ENCODE measurements at regions not wholly inside any gene's neighbourhood (a gene's known extent, or its start where the extent isn't known, plus 50 kb on each side); places are given as distances from the start of the nearest gene placed in this dataset.
A peak's percentile ranks its signal among the peaks of the same experiment; 100 is the strongest.
"Not testable (repeated sequence)": the region's sequence is repeated elsewhere in the genome, so short reads cannot be mapped to it uniquely, and the experiment has no call there.

DNA sequence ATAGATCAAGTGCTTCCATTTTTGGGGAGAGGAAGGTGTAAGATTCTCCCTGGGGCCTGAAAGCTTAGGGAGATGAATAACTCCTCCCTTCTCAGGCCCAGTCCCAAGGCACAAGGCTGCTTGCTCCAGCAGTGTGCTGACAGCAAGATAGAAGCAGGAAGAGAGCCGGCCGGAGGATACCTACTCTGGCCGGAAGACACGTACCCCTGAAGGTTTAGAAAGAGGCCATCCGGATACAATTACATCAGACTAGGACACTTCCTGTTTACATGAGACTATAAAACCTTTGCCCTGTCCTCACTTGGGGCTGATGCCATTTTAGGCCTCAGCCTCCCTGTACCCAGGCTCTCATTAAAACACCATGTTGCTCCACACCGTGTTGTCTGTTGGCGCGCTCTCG is 329.9 kb downstream of the SV2B start:
- Mint-ChIP-seq H3K4me3 (no peak overlapping the region), H3K36me3 (ENCODE audit: low read depth) (no peaks in the 10 kb centered on the region), H3K4me1 (ENCODE audit: low read depth) (no peaks in the 10 kb centered on the region), H3K9me3 (no peaks in the 10 kb centered on the region), H3K27me3 (peaks cover 3% of the 10 kb centered on the region), H3K27ac (no peak overlapping the region)
- intact Hi-C loops (cut with micrococcal nuclease) = no loop called here

DNA sequence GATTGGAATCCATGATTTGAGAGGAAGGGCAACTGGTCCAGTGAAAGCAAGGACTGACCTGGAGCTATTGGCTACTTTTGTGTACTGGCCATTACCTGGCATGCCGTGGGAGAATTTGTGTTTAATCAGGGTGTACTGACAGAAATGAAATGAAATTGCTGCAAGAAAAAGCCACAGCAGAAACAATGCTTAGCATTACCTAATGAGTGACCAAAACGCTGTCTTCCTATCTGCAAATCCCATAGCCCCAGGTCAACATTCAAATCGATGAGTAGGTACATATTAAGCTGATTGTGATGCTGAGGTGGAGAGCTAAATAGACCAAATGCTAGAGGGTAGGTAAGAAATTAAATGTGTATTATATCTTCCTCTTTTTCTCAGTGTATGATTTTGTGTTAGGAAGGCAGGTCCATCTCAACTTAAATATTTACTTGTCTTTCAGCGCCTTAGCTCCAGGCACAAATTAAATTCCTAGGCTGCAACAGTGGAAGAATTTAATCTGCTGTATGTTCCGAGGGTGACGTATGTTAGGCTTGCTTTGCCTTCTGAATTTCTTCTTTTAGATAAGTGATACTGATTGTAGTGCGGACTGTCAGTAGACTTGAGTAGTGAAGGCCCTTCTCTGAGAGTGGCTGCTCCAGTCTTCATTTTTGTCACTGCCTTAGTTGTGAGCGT is 331.1 kb downstream of the SV2B start:
- no peak overlapping the region for H3K27ac Mint-ChIP-seq
- intact Hi-C loops (cut with micrococcal nuclease) = no loop called here
- H3K9me3 Mint-ChIP-seq = no peaks in the 10 kb centered on the region
- H3K36me3 Mint-ChIP-seq (ENCODE audit: low read depth) = no peaks in the 10 kb centered on the region
- H3K4me3 Mint-ChIP-seq = no peak overlapping the region
- H3K27me3 Mint-ChIP-seq = no peaks in the 10 kb centered on the region
- H3K4me1 Mint-ChIP-seq (ENCODE audit: low read depth) = no peaks in the 10 kb centered on the region

DNA sequence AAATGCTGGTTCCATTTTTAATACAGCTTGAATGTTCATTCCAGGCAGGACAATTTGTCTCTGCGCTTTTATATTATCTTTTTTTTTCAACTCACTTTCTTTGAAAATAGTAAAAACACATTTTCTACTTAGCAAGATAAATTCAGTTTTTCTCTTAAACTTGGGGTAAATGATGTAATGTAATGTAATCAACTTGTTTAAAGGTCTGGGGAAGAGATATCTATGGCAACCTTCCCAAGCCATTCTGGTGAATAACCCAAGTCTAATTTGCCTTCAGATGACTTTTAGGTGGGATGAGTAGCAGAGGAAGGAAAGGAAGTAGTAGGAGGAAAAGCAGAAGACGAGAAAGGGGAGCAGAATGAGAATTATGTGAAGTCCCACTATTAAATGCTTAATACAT is 335.1 kb downstream of the SV2B start:
- intact Hi-C loops (cut with micrococcal nuclease) = no loop called here
- Mint-ChIP-seq H3K9me3 (no peaks in the 10 kb centered on the region), H3K4me3 (no peak overlapping the region), H3K27me3 (no peaks in the 10 kb centered on the region), H3K4me1 (ENCODE audit: low read depth) (no peaks in the 10 kb centered on the region), H3K27ac (no peak overlapping the region), H3K36me3 (ENCODE audit: low read depth) (no peaks in the 10 kb centered on the region)

DNA sequence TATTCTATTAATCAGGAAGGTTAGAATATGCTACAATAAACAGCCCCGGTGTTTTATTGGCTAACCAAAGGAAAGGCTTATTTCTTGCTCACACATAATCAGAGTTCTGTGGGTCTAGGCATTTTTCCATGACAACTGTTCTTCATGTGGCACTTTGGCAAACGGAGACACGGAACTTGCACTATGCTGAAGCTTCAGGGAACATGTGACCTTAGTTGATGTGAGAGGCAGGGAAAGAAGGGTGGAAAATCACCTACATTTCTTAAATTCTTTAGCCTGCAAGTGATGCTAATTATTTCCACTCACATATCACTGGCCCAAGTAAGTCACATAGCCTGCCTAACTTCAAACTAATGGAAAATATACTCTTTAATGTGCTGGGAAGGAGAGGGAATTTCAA is 344.6 kb downstream of the SV2B start:
- Mint-ChIP-seq H3K27me3 (peaks cover 1% of the 10 kb centered on the region), H3K4me3 (no peak overlapping the region), H3K36me3 (ENCODE audit: low read depth) (no peaks in the 10 kb centered on the region), H3K4me1 (ENCODE audit: low read depth) (no peaks in the 10 kb centered on the region), H3K27ac (no peak overlapping the region), H3K9me3 (peaks cover 17% of the 10 kb centered on the region)
- intact Hi-C loops (cut with micrococcal nuclease) = no loop called here

DNA sequence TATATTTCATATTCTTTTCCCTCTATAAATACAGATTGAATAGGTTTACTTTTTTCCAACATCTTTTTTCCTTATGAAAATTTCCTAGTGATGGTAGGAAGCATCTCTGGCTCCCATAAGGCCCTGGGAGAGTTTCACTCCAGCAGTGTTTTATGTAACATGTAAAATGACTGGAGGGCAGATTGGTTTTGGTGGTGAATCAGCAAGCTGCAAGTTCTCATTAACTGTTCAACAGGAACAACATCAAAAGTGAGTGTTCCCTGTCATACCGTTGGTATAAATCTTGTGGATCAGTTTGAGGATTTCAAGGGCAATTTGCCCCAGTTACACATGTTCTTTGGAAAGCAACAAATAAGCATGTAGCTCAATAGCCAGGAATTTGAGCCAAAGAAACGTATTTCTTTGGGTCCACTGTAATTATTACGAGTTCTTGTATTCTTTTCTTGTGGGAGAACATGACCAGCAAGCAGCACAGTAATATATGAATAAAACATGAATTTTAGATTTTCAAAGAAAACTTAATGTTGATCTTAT is 345.7 kb downstream of the SV2B start:
- Mint-ChIP-seq H3K4me1 (ENCODE audit: low read depth) (no peaks in the 10 kb centered on the region), H3K27ac (no peak overlapping the region), H3K27me3 (peaks cover 1% of the 10 kb centered on the region), H3K9me3 (peaks cover 16% of the 10 kb centered on the region), H3K36me3 (ENCODE audit: low read depth) (no peaks in the 10 kb centered on the region), H3K4me3 (no peak overlapping the region)
- intact Hi-C loops (cut with micrococcal nuclease) = loop anchor here (1.0 kb wide), 1 partner anchor 8 kb away; no protein-coding TSS in a partner anchor

DNA sequence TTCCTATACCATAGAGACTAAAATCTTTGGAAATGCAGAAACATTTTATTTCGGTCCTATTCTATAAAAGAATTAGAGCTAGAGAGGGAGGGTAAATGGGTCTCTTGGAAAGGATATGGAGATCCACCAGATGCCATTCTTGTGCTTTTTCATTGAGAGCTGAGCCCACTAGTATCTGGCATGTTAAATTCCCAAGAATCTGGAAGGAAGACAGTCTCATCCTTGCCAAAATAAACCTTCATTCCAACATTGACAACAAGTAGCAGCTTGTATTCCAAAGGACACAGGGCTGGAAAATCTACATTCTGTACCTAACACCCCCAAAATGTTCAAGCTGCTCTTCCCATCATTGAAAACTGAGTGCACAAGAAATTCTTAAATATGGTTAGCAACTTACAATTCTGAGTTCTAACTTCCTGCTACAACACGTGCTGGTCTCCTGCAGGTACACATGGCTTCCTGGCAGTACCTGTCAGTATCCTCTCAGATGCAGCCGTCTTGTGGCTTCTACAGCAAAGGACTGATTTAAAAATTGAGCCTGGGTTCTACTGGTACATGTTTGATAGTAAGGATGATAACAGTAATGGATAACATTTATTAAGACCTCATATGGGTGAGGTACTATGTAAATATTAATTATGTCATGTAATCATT is 348.1 kb downstream of the SV2B start:
- H3K27me3 Mint-ChIP-seq = no peaks in the 10 kb centered on the region
- H3K9me3 Mint-ChIP-seq = peaks cover 2% of the 10 kb centered on the region
- no peak overlapping the region for H3K27ac Mint-ChIP-seq
- H3K36me3 Mint-ChIP-seq (ENCODE audit: low read depth) = no peaks in the 10 kb centered on the region
- intact Hi-C loops (cut with micrococcal nuclease) = no loop called here
- H3K4me1 Mint-ChIP-seq (ENCODE audit: low read depth) = no peaks in the 10 kb centered on the region
- no peak overlapping the region for H3K4me3 Mint-ChIP-seq

DNA sequence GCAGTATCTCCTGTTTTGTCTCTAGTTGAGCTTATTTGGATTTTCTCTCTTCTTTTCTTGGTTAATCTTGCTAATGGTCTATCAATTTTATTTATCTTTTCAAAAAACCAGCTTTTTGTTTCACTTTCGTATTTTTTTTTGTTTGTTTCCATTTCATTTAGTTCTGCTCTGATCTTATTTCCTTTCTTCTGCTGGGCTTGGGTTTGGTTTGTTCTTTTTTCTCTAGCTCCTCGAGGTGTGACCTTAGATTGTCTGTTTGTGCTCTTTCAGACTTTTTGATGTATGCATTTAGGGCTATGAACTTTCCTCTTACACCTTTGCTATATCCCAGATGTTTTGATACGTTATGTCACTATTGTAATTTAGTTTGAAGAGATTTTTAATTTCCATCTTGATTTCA is 353.3 kb downstream of the SV2B start:
- H3K27ac Mint-ChIP-seq = not testable (repeated sequence)

DNA sequence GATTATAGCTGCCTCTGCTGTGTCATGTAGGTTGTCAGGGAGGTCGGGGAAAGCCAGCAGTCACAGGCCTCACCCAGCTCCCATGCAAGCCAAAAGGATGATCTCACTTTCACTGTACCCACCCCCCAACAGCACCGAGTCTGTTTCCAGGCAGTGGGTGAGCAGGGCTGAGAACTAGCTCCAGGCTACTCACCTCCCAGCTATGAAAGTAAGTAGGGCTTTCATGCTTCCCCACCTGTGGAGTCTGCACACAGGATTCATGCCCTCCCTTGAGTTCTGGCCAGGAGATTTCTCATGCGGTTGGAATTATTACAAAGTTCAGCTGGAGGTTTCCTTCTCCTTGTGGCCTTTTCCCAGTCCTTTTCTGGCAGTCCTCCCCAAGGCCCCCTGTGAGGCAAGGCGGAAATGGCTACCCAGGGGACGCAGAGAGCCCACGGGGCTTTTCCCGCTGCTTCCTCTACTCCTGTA is 356.2 kb downstream of the SV2B start:
- Mint-ChIP-seq H3K4me3 (no peak overlapping the region), H3K27ac (no peak overlapping the region), H3K36me3 (ENCODE audit: low read depth) (no peaks in the 10 kb centered on the region), H3K27me3 (no peaks in the 10 kb centered on the region), H3K9me3 (peaks cover 32% of the 10 kb centered on the region), H3K4me1 (ENCODE audit: low read depth) (no peaks in the 10 kb centered on the region)
- intact Hi-C loops (cut with micrococcal nuclease) = no loop called here

More for the DNA sequence above, 353.3 kb downstream of the SV2B start:
- H3K27me3 Mint-ChIP-seq; H3K36me3 Mint-ChIP-seq (ENCODE audit: low read depth); H3K4me1 Mint-ChIP-seq (ENCODE audit: low read depth); intact Hi-C loops (cut with micrococcal nuclease); H3K4me3 Mint-ChIP-seq: not testable (repeated sequence)
- peaks cover 32% of the 10 kb centered on the region for H3K9me3 Mint-ChIP-seq

DNA sequence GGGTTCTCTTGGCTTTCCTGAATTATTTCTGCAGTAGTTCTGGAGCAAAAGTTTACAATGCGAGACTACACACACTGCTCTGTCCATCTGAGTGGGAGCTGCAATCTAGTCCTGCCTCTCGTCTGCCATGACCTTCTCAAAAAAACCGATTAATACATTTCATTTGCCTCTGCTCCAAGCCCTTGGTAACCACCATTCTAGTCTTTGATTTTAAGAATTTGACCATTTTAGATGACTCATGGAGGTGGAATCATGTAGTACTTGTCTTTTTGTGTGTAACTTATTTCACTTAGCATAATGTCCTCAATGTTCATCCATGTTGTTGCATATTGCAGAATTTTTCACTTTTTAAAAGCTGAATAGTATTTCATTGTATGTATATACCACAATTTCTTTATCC is 356.9 kb downstream of the SV2B start:
- H3K36me3 Mint-ChIP-seq (ENCODE audit: low read depth) = no peaks in the 10 kb centered on the region

DNA sequence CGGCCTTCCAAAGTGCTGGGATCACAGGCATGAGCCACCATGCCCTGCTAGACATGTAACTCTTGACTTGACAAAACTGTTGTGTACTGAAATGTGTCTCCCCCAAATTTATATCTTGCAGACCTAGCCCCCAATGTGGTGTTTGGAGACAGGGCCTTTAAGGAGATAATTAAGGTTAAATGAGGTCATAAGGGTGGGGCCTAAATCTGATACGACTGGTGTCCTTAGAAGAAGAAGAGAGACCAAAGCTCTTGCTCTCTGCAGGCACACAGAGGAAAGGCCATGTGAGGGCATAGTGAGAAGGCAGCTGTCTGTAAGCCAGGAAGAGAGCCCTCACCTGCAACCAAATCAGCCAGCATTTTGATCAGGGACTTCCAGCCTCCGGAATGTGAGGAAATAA is 361.3 kb downstream of the SV2B start:
- H3K9me3 Mint-ChIP-seq = no peaks in the 10 kb centered on the region
- no peak overlapping the region for H3K4me3 Mint-ChIP-seq
- intact Hi-C loops (cut with micrococcal nuclease) = no loop called here
- H3K4me1 Mint-ChIP-seq (ENCODE audit: low read depth) = no peaks in the 10 kb centered on the region
- no peak overlapping the region for H3K27ac Mint-ChIP-seq
- no peaks in the 10 kb centered on the region for H3K27me3 Mint-ChIP-seq
- H3K36me3 Mint-ChIP-seq (ENCODE audit: low read depth) = no peaks in the 10 kb centered on the region

More for the DNA sequence above, 356.9 kb downstream of the SV2B start:
- intact Hi-C loops (cut with micrococcal nuclease) = no loop called here
- H3K27ac Mint-ChIP-seq = no peak overlapping the region
- peaks cover 32% of the 10 kb centered on the region for H3K9me3 Mint-ChIP-seq
- no peak overlapping the region for H3K4me3 Mint-ChIP-seq
- no peaks in the 10 kb centered on the region for H3K4me1 Mint-ChIP-seq (ENCODE audit: low read depth)
- no peaks in the 10 kb centered on the region for H3K27me3 Mint-ChIP-seq

DNA sequence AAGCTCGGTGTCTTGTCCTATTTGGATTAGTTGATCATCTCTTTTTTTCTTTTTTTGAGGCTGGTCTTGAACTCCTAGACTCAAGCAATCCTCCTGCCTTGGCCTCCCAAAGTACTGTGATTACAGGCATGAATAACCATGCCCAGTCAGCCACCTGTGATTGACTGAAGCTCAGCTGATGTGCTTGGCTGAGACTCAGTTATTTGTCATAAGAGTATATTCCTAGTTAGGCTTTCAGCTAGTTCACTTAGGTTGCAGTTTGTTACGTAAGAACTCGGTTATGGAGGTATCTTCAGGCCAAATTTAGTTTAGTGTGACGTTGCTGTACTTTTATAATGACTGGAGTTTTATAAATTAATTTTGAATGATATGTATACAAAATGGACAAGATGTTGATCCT is 365.0 kb downstream of the SV2B start:
- Mint-ChIP-seq H3K36me3 (ENCODE audit: low read depth) (no peaks in the 10 kb centered on the region), H3K4me3 (no peak overlapping the region), H3K27ac (no peak overlapping the region), H3K27me3 (no peaks in the 10 kb centered on the region), H3K9me3 (no peaks in the 10 kb centered on the region), H3K4me1 (ENCODE audit: low read depth) (peaks cover 9% of the 10 kb centered on the region)
- intact Hi-C loops (cut with micrococcal nuclease) = no loop called here

DNA sequence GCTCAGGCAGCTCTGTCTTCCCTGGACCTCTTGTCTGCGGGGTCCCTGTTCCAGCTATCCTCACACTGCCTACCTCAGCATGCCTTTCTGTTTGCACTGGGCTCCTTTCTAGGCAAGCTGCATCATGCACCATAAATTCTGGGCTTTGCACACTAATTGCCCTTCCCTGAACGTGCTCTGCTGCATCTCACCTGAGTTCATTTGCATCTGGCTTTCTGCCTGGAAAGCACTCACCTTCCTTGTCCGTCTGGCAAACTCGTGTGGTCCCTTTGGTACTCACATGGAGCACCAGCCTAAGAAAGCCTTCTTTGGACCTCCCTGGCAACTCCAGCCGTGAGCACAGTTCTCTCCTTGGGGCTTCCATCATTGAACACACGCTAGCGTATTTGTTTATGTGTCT is 365.6 kb downstream of the SV2B start:
- Mint-ChIP-seq H3K4me3 (no peak overlapping the region), H3K27me3 (no peaks in the 10 kb centered on the region), H3K9me3 (no peaks in the 10 kb centered on the region), H3K27ac (no peak overlapping the region), H3K4me1 (ENCODE audit: low read depth) (peaks cover 14% of the 10 kb centered on the region), H3K36me3 (ENCODE audit: low read depth) (no peaks in the 10 kb centered on the region)
- intact Hi-C loops (cut with micrococcal nuclease) = no loop called here

DNA sequence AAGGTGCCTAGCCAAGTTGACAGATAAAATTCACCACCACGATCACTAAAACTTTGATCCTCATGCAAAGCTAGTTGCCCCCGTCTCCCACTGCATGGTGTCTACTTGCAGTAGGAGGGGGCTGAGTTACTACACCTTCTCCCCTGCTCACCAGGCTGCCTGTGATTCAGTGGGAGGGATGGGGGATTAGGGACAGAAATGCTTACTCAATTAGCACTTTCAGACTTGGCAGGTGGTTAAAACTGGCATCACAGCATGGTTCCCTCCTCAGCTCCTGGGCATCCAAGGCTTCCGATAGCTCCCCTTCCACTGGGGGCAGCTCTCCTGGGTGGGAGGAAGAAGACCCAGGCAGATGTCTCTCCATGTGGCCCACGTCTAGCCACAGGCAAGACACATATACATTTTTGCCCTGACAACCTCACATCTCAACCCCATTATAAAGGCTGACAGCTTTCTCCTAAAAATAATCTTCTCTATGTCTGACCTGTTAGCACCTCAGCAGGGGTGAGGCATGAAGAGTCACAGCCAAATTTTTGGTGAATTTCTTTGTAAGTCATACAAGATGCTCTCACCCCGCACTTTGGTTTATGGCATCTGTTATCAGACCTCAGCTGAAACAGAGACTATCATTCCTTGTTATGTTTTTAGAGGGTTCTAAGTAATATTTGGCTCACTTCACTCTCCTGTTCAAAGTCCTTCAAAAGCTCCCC is 369.0 kb downstream of the SV2B start:
- peaks cover 2% of the 10 kb centered on the region for H3K27me3 Mint-ChIP-seq
- no peak overlapping the region for H3K4me3 Mint-ChIP-seq
- H3K4me1 Mint-ChIP-seq (ENCODE audit: low read depth) = peaks cover 29% of the 10 kb centered on the region
- H3K9me3 Mint-ChIP-seq = no peaks in the 10 kb centered on the region
- intact Hi-C loops (cut with micrococcal nuclease) = no loop called here
- H3K36me3 Mint-ChIP-seq (ENCODE audit: low read depth) = no peaks in the 10 kb centered on the region
- peak overlapping the region; percentile 9 for H3K27ac Mint-ChIP-seq

All from dendritic cell treated with granulocyte-macrophage colony-stimulating factor and Interleukin-4, amounts not matched to agents 40 ng/mL and 50 ng/mL, for 4 days (primary cell).